HG03196 (cell line): ENCODE measurements at regions not wholly inside any gene's neighbourhood (a gene's known extent, or its start where the extent isn't known, plus 50 kb on each side); places are given as distances from the start of the nearest gene placed in this dataset.
"Not testable (repeated sequence)": the region's sequence is repeated elsewhere in the genome, so short reads cannot be mapped to it uniquely, and the experiment has no call there.

Source experiments
- ATAC-seq: cut with Tn5 transposase; IDR thresholded peaks from one replicate; pipeline ENCODE4 v1.9.1; 2021; ENCODE audit not compliant: unreplicated experiment

- no peak for ATAC-seq
Observed at GRCh38 chr4:106601519-106601918, 232.9 kb upstream of the GIMD1 start.

- no peak for ATAC-seq
Observed at GRCh38 chr4:106595906-106596305, 227.3 kb upstream of the GIMD1 start.

GRCh38 chr4:106594291-106594952, 225.8 kb upstream of the GIMD1 start:
- ATAC-seq = no peak

GRCh38 chr4:106588891-106589290, 220.3 kb upstream of the GIMD1 start:
- no peak for ATAC-seq

- ATAC-seq = no peak
Observed at GRCh38 chr4:106587558-106587957, 219.0 kb upstream of the GIMD1 start.

- ATAC-seq = no peak
Observed at GRCh38 chr4:106585915-106586349, 217.4 kb upstream of the GIMD1 start.

- no peak for ATAC-seq
Observed at GRCh38 chr4:106584337-106584989, 215.9 kb upstream of the GIMD1 start.

GRCh38 chr4:106583567-106583966, 215.0 kb upstream of the GIMD1 start:
- no peak for ATAC-seq

- no peak for ATAC-seq
Observed at GRCh38 chr4:106583108-106583507, 214.5 kb upstream of the GIMD1 start.

- ATAC-seq = no peak
Observed at GRCh38 chr4:106582103-106582502, 213.5 kb upstream of the GIMD1 start.

GRCh38 chr4:106579236-106579635, 210.7 kb upstream of the GIMD1 start:
- ATAC-seq = no peak

GRCh38 chr4:106569146-106570031, 200.8 kb upstream of the GIMD1 start:
- ATAC-seq = no peak

GRCh38 chr4:106565727-106566126, 197.1 kb upstream of the GIMD1 start:
- ATAC-seq = no peak

GRCh38 chr4:106563637-106564036, 195.1 kb upstream of the GIMD1 start:
- ATAC-seq = not testable (repeated sequence)

- ATAC-seq = no peak
Observed at GRCh38 chr4:106551724-106552123, 183.1 kb upstream of the GIMD1 start.

GRCh38 chr4:106548446-106549044, 180.0 kb upstream of the GIMD1 start:
- ATAC-seq = no peak

GRCh38 chr4:106546370-106546769, 177.8 kb upstream of the GIMD1 start:
- no peak for ATAC-seq

- ATAC-seq = not testable (repeated sequence)
Observed at GRCh38 chr4:106542609-106543008, 174.0 kb upstream of the GIMD1 start.

GRCh38 chr4:106541253-106541652, 172.7 kb upstream of the GIMD1 start:
- no peak for ATAC-seq

- no peak for ATAC-seq
Observed at GRCh38 chr4:106530821-106531220, 162.2 kb upstream of the GIMD1 start.

- ATAC-seq = no peak
Observed at GRCh38 chr4:106530024-106530361, 161.4 kb upstream of the GIMD1 start.
